Astrocyte (in vitro differentiated cells and primary cell): ENCODE measurements at regions not wholly inside any gene's neighbourhood (a gene's known extent, or its start where the extent isn't known, plus 50 kb on each side); places are given as distances from the start of the nearest gene placed in this dataset.

Source experiments
- EZH2 ChIP-seq: IDR thresholded peaks from 2 replicates; pipeline ENCODE4 v1.6.1; 2012; ENCODE audit warnings: mild to moderate bottlenecking, low read length, inconsistent platforms; ENCODE audit not compliant: insufficient read depth
- TF ChIP-seq, protein P1 (sequence below): IDR thresholded peaks from 2 replicates; pipeline ENCODE4 v1.5.1; 2011; ENCODE audit warnings: low read depth, mild to moderate bottlenecking, inconsistent platforms, low read length, moderate library complexity; ENCODE audit not compliant: insufficient read depth

DNA sequence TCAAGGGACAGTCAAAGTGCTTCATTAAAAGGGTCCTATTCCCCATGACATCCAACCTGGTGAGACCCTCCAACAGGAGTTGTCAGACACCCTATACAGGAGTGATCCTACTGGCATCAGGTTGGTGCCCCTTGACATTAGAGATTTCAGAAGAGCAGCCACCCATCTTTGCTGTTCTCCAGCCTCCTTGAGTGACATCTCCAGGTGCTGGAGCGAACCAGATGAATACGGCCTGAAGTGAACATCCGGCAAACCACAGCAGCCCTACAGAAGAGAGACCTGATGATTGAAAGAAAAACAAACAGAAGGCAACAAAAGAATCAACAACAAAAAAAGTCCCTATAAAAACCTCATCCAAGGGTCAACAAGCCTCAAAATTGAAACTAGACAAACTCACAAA lies 146.1 kb upstream of the PBDC1 start:
- TF ChIP-seq, protein P1, sequence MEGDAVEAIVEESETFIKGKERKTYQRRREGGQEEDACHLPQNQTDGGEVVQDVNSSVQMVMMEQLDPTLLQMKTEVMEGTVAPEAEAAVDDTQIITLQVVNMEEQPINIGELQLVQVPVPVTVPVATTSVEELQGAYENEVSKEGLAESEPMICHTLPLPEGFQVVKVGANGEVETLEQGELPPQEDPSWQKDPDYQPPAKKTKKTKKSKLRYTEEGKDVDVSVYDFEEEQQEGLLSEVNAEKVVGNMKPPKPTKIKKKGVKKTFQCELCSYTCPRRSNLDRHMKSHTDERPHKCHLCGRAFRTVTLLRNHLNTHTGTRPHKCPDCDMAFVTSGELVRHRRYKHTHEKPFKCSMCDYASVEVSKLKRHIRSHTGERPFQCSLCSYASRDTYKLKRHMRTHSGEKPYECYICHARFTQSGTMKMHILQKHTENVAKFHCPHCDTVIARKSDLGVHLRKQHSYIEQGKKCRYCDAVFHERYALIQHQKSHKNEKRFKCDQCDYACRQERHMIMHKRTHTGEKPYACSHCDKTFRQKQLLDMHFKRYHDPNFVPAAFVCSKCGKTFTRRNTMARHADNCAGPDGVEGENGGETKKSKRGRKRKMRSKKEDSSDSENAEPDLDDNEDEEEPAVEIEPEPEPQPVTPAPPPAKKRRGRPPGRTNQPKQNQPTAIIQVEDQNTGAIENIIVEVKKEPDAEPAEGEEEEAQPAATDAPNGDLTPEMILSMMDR = no peak
- TF ChIP-seq EZH2 = no peak
